ENCODE measurements at regions not wholly inside any gene's neighbourhood (a gene's known extent, or its start where the extent isn't known, plus 50 kb on each side); places are given as distances from the start of the nearest gene placed in this dataset.
"Not testable (repeated sequence)": the region's sequence is repeated elsewhere in the genome, so short reads cannot be mapped to it uniquely, and the experiment has no call there.

GRCh38 chr7:66413379-66414114, 208.4 kb downstream of the TPST1 start:
- peak; percentile 45 for DNase-seq (ENCODE audit: low read depth)

- DNase-seq (ENCODE audit: low read depth) = no peak
These were observed 210.6 kb downstream of the TPST1 start for GRCh38 chr7:66415659-66416265.

- DNase-seq (ENCODE audit: low read depth) = no peak
These were observed 210.1 kb upstream of the KCTD7 start for GRCh38 chr7:66418537-66418936.

GRCh38 chr7:66419210-66419609, 209.5 kb upstream of the KCTD7 start:
- DNase-seq (ENCODE audit: low read depth) = no peak

- no peak for DNase-seq (ENCODE audit: low read depth)
These were observed 206.7 kb upstream of the KCTD7 start for GRCh38 chr7:66421830-66422475.

GRCh38 chr7:66423729-66424128, 205.0 kb upstream of the KCTD7 start:
- no peak for DNase-seq (ENCODE audit: low read depth)

- no peak for DNase-seq (ENCODE audit: low read depth)
These were observed 202.3 kb upstream of the KCTD7 start for GRCh38 chr7:66426332-66426731.

GRCh38 chr7:66426996-66427395, 201.7 kb upstream of the KCTD7 start:
- no peak for DNase-seq (ENCODE audit: low read depth)

GRCh38 chr7:66427956-66428355, 200.7 kb upstream of the KCTD7 start:
- no peak for DNase-seq (ENCODE audit: low read depth)

GRCh38 chr7:66429498-66430163, 199.1 kb upstream of the KCTD7 start:
- no peak for DNase-seq (ENCODE audit: low read depth)

- DNase-seq (ENCODE audit: low read depth) = no peak
These were observed 198.5 kb upstream of the KCTD7 start for GRCh38 chr7:66430164-66430545.

- DNase-seq (ENCODE audit: low read depth) = not testable (repeated sequence)
These were observed 189.8 kb upstream of the KCTD7 start for GRCh38 chr7:66438703-66439405.

- no peak for DNase-seq (ENCODE audit: low read depth)
These were observed 186.3 kb upstream of the KCTD7 start for GRCh38 chr7:66442385-66442784.

- DNase-seq (ENCODE audit: low read depth) = no peak
These were observed 184.7 kb upstream of the KCTD7 start for GRCh38 chr7:66443946-66444345.

- DNase-seq (ENCODE audit: low read depth) = not testable (repeated sequence)
These were observed 181.7 kb upstream of the KCTD7 start for GRCh38 chr7:66447007-66447406.

GRCh38 chr7:66450814-66451213, 177.9 kb upstream of the KCTD7 start:
- DNase-seq (ENCODE audit: low read depth) = not testable (repeated sequence)

GRCh38 chr7:66451713-66452112, 177.0 kb upstream of the KCTD7 start:
- not testable (repeated sequence) for DNase-seq (ENCODE audit: low read depth)

- DNase-seq (ENCODE audit: low read depth) = no peak
These were observed 176.5 kb upstream of the KCTD7 start for GRCh38 chr7:66452165-66452564.

GRCh38 chr7:66453340-66453739, 175.3 kb upstream of the KCTD7 start:
- DNase-seq (ENCODE audit: low read depth) = no peak

GRCh38 chr7:66454600-66455225, 174.0 kb upstream of the KCTD7 start:
- no peak for DNase-seq (ENCODE audit: low read depth)

GRCh38 chr7:66455432-66455831, 173.2 kb upstream of the KCTD7 start:
- DNase-seq (ENCODE audit: low read depth) = not testable (repeated sequence)

- DNase-seq (ENCODE audit: low read depth) = not testable (repeated sequence)
These were observed 172.2 kb upstream of the KCTD7 start for GRCh38 chr7:66456431-66456830.

Data from fibroblast of gingiva (primary cell).